ENCODE measurements at regions not wholly inside any gene's neighbourhood (a gene's known extent, or its start where the extent isn't known, plus 50 kb on each side); places are given as distances from the start of the nearest gene placed in this dataset.

DNA sequence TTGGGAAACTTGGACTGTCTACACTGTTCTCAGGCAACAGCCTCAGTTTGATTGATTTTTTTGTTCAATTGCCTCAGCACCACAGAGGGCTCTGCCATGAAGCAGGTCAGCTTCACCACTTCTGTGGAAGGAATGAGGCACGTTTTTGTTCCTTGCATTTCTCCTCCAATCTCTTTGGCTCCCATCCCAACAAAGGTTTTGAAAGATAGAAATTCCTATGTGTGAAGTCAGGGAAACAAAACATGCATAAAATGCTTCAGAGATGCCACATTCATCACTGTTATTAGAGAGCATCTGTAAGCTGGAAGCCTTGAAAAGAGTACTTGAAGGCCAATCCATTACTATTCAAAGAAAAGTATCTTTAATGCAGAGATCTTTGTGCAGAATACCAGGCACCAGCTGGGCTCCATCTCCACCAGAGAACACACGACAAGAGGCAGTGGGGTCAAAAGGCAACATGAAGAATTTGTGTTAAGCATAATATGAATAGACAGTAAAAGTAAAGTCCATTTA is 249.1 kb upstream of the LYZL1 start:
- intact Hi-C loops (cut with DNase I): no loop called here
- Histone ChIP-seq H3K36me3 (no peaks in the 10 kb centered on the region), H3K27ac (no peak overlapping the region), H3K4me1 (no peaks in the 10 kb centered on the region), H3K9me3 (no peaks in the 10 kb centered on the region), H3K4me3 (no peak overlapping the region), H3K27me3 (peaks cover 0 to 12% (median 0%) of the 10 kb centered on the region in 4 donors)
- TF ChIP-seq POLR2A (IDR thresholded peaks at IDR 0.05) (no peak), CTCF (IDR thresholded peaks at IDR 0.05) (no peak)
- 21 to 32% methylated on average over 2 of the region's 2 CpGs for WGBS, 2 donors
- DNase-seq: no peak

DNA sequence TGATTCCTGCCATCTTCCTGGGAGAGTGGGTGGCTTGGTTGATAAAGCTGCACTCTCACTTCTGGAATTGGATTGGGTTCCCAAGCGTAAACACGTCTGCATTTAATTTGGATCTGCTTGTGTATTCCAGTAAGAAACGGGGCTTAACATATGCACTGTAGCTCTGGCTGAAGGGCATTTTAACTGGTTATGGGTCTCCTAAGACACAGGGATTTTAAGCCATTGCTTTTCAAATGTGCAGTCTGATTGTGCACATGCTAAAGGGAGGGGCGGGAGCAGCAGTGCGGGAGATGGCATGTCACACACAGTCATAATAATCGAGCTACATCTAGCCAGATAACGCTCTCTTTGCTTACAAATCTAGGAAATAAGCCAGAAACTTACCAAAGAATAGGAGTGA is 247.3 kb upstream of the LYZL1 start:
- 44 to 69% methylated on average over 7 of the region's 7 CpGs for WGBS, 2 donors
- no peak overlapping the region for H3K4me3 ChIP-seq
- no peaks in the 10 kb centered on the region for H3K9me3 ChIP-seq
- no peaks in the 10 kb centered on the region for H3K36me3 ChIP-seq
- H3K4me1 ChIP-seq: no peaks in the 10 kb centered on the region
- intact Hi-C loops (cut with DNase I): no loop called here
- H3K27me3 ChIP-seq: peaks cover 0 to 19% (median 0%) of the 10 kb centered on the region in 4 donors
- no peak for DNase-seq
- TF ChIP-seq POLR2A (IDR thresholded peaks at IDR 0.05) (no peak), CTCF (IDR thresholded peaks at IDR 0.05) (no peak)
- H3K27ac ChIP-seq: no peak overlapping the region

GRCh38 chr10:29048506-29048905 is 240.4 kb upstream of the LYZL1 start:
- Histone ChIP-seq H3K36me3 (no peaks in the 10 kb centered on the region), H3K9me3 (no peaks in the 10 kb centered on the region), H3K4me1 (no peaks in the 10 kb centered on the region), H3K27ac (no peak overlapping the region), H3K27me3 (peaks cover 0 to 14% (median 0%) of the 10 kb centered on the region in 4 donors), H3K4me3 (no peak overlapping the region)
- no peak for TF ChIP-seq CTCF (IDR thresholded peaks at IDR 0.05)
- no peak for TF ChIP-seq POLR2A (IDR thresholded peaks at IDR 0.05)
- intact Hi-C loops (cut with DNase I): no loop called here
- 69 to 94% methylated on average over 1 of the region's 1 CpG for WGBS, 2 donors
- no peak for DNase-seq

GRCh38 chr10:29050081-29050480 is 238.8 kb upstream of the LYZL1 start:
- DNase-seq: no peak
- Histone ChIP-seq H3K36me3 (no peaks in the 10 kb centered on the region), H3K4me3 (no peak overlapping the region), H3K27me3 (peaks cover 0 to 11% (median 0%) of the 10 kb centered on the region in 4 donors), H3K9me3 (no peaks in the 10 kb centered on the region), H3K27ac (no peak overlapping the region), H3K4me1 (no peaks in the 10 kb centered on the region)
- intact Hi-C loops (cut with DNase I): no loop called here
- WGBS, 2 donors: 82 to 85% methylated on average over 3 of the region's 3 CpGs
- no peak for TF ChIP-seq CTCF (IDR thresholded peaks at IDR 0.05)
- TF ChIP-seq POLR2A (IDR thresholded peaks at IDR 0.05): no peak

- Histone ChIP-seq H3K9me3 (no peaks in the 10 kb centered on the region), H3K4me3 (no peak overlapping the region), H3K4me1 (peaks cover 0 to 4% (median 0%) of the 10 kb centered on the region in 3 donors), H3K36me3 (no peaks in the 10 kb centered on the region), H3K27me3 (peaks cover 0 to 14% (median 0%) of the 10 kb centered on the region in 4 donors), H3K27ac (no peak overlapping the region)
- no peak for DNase-seq
- intact Hi-C loops (cut with DNase I): no loop called here
- TF ChIP-seq POLR2A (IDR thresholded peaks at IDR 0.05) (no peak), CTCF (IDR thresholded peaks at IDR 0.05) (no peak)
- WGBS, 2 donors: 32 to 60% methylated on average over 2 of the region's 2 CpGs
These were observed 233.8 kb upstream of the LYZL1 start for GRCh38 chr10:29055101-29055500.

All from esophagus squamous epithelium (tissue), 5 donors.